OCI-M2 (cell line): ENCODE measurements at regions not wholly inside any gene's neighbourhood (a gene's known extent, or its start where the extent isn't known, plus 50 kb on each side); places are given as distances from the start of the nearest gene placed in this dataset.

Experiments used
- DNase-seq: peaks from one replicate; lab custom pipeline; 2025; ENCODE audit not compliant: unreplicated experiment; lab: John Stamatoyannopoulos, UW

DNA sequence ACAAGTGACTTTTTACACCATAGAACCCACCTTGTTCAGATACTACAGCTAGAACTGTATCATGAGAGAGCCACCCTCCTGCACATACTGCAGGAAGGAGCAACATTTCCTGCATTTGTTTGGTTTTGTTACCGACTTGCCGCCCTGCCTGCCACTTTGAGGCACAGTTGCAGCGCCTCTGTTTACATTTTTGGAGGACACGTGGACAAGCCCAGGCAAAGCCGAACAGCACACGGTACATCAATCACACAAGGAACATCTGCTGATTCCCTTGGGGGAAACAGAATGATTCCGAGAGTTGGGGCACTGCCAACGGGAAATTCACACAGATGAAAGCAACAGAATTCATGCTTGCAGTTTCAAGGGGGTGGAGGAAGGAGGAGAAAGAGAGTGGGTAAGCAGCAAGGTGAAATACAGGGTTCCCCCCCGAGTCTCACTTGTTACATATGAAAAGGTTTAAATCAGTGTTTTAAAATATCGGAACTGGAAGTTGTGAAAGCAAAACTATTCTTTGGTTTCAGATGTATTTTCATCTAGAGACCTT is 110.7 kb downstream of the BTG1 start:
- DNase-seq = no peak

DNA sequence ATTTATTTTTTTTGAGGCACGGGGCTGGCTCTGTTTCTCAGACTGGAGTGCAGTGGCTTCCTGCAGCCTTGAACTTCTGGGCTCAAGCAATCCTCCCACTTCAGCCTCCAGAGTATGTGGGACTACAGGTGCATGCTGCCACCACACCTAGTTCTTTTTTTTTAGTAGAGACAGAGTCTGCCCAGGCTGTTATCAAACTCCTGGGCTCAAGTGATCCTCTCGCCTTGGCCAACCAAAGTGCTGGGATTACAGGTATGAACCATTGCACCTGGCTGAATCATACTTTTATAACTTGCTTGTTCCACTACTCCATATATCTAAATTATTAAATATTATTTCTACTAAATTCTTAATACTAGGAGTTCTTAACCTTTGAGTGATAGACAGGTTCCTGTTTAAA is 111.6 kb downstream of the BTG1 start:
- no peak for DNase-seq

DNA sequence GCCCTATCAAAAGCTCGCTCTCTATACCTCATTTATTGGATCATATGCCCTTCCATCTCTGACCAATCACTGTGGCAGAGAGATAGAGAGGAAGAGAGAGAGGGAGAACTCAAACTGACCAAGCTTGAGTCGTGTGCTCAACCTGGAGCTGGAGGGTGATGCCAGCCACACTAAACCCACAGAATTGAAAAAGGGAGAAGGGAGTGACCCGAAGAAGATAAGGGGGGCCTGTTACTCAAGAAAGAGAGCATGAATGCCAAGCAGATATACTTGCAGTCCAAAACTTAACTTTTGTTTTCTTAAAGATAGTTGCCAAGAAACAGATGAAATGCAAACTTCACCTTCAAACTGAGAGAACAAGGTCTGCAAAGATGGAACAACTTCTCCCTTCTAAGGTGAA is 112.7 kb downstream of the BTG1 start:
- no peak for DNase-seq

DNA sequence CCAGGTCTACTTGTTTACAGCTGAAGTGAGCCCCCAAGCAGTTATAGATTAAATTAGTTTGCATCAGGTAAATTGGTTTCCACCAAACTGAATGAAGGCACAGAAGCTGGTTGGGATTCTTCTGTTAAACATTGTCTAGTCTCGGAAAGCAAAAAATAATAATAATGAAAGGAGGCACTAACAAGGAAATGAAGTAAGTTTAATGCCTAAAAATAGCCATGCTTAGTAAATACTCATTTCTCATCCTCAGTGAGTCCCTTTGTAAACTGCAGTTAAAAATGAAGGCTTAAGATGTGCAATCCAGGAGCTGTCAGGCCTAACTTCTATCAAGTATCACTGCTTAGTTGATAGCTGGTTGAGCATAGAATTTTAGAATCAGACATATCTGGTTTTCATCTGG is 113.5 kb downstream of the BTG1 start:
- DNase-seq = no peak

DNA sequence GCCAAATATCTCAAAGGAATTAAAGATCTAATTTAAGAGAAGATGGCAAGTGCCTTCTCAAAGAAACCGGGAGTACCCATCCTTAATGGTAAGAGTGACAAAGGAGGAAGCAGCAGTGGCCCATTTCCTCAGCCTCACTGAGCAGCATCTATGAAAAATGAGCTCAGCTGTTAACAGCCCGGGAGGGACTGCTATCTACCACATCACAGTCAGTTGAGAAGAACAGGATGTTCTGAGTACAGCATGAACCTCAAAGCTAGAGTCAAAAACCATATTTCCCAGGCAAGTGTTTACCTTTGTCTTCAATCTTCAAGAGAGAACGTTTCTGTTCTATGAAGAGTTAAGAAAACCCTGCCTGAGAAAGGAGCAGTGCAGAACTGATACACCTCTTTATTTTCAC is 115.0 kb downstream of the BTG1 start:
- DNase-seq = no peak

DNA sequence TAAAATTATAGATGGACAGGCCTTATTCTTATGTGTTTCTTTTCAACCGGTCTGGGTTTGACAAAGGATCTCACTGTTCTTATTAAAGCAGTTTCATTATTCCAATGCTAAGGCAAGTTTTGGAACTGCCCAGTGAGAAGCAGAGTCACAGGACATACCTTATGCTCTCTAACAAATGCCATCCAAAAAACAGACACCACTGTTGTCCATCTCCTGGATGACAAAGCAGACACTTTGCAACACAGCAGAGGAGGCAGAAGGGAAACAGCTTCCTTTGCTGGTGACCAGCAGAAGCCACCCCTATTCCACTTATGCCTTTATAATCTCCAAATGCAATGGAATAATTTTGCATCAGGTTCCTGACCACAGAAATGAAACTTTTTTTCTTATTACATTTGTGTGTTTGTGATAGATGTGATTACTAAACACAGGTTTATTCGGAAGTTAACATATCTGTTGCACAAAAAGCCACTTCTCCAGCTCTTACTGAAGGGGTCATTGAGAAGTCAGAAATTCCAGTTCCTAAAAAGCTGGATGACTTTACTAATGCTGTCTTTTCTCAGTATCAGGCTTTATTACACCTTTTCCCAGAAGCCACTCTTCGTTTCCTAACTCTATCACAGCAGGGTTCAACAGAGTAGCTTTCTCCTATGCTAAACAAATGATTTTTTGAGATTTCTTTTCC is 115.6 kb downstream of the BTG1 start:
- no peak for DNase-seq

DNA sequence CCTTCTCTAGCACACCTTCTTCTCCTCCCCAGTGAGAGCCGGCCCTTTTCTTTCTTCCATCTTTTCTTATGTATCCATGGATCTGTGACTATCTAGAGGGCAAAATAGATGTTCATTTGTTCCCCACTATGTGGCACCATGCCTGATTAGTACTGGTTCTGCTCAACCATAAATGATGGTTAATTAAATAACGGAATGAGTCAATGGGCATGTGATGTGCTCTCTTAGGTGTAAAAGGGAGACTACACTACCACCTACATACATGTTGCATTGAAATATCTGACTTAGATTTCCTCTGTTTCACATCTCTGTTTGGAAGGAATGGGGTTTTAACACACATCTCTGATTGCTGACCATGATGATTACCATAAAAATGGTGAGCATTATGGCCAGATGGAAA is 116.5 kb downstream of the BTG1 start:
- no peak for DNase-seq

DNA sequence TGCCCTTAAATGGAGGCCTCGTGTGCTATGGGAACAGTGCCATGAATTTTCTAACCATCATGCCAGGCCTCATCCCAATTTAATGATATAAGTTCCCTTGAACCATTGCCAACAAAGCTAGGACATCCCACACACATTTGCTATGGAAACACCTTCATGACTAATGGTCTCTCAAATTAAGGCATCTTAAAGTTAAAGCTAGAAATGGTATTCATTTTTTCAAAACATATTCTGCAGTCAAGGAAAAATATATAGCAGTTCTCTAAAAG is 117.3 kb downstream of the BTG1 start:
- DNase-seq = no peak

DNA sequence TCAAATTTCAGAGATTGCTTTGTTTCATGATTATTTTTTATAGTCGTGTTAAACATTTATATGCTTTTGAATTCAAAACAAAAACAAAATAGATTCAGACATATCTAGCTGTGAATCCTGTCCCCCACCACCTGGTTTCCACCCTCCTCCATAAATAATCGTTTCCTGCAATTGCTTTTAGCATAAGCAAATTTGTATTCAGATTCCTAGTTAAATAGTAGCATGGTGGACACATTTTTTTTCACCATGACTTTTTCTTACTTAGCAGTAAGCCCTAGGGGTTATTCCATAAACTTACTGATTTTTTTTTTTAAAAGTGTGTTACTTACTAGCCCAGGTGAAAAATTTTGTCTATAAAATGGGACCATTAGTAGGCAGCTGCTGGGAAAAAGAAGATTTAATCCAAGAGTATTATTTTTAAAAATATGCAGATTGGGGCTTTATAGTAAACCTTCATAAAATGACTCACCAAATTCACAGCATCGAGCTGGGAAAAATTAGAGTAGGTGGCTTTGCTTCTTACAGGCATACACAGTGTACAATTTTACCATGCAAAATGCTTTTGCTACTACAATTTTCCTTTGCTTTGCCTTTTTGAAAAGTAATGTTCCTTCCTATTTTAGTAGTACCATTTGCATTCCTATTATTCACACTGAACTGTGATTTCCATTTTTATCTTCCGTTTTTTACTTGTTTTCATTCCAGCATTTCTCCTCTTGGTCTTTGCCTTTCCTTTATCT is 117.8 kb downstream of the BTG1 start:
- no peak for DNase-seq

DNA sequence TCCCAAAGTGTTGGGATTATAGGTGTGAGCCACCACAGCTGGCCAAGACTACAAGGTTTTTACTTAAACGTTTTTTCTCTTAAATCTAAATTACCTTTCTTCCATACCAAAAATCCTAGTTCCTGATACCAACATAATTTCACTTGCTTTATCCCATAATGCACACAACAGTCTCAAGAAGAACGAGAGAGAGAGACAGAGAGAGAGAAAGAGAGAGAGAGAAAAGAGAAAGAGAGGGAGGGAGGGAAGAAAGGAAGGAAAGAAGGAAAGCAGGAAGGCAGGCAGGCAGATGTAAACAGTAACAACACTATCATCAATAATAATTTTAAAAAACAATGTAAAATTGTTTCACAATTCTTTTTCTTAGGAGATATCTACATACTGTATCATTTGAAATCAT is 118.4 kb downstream of the BTG1 start:
- no peak for DNase-seq

DNA sequence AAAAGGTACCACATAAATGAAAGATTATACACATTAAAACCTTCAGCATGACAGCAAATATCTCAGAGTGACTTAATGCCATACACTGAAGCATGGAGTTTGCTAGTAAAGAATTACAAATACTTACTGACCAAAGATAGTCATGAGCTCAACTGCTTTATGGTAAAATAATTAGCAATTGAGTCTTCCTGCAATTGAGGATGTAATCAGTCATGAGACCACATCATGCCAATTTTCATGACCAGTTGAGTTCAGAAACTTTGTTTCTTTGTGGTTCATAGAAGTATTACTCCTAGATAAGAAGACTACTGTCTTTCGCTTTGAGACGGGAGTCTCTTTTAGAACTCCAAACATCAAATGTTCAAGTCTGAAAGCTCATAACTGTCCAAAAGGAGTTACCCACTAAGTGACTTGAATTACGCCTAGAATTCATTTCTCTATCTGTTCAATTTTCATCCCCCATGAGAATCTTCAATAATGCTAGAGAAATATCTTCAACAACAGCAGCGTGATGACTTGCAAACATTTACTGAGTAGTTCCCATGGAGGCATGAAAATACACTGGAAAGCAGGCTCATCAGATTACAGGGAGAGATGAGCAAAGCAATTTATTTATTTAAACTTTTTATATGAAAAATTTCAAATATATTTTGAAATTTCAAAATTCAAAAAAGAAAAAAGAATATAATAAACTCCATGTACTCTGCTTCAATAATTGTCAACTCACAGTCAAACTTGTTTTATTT is 120.0 kb downstream of the BTG1 start:
- no peak for DNase-seq

DNA sequence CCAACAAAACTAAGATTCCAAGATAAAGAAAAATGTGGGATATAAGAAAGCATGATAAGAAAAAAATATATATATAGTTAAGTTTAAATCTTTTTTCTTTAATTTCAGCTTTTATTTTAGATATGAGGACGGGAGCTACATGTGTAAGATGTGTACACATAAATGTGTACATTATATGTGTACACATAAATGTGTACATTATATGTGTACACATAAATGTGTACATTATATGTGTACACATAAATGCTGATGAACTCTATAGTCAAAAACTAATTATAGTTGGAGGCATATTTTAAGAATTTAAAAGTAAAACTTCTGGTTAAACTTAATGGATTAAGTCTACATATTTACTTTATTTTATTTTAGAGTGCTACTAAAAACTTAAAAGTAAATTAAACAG is 123.6 kb downstream of the BTG1 start:
- DNase-seq = no peak

DNA sequence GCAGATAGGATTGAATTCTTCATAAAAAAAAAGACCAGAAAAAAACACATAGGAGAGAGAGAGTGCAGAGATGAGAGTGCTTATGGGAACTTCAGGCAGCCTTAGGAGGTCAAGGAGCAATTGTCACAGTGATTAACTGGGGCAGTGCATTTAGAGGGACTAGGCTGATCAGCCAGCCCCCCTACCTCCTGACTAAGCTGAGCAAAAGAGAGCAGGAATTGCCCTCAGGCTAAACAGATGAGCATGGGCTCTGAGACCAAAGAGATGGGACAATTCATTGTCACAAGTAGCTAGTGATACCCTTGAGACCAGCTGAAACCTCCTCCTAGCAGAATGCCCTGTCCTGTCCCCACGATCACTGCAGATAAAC is 124.0 kb downstream of the BTG1 start:
- no peak for DNase-seq

DNA sequence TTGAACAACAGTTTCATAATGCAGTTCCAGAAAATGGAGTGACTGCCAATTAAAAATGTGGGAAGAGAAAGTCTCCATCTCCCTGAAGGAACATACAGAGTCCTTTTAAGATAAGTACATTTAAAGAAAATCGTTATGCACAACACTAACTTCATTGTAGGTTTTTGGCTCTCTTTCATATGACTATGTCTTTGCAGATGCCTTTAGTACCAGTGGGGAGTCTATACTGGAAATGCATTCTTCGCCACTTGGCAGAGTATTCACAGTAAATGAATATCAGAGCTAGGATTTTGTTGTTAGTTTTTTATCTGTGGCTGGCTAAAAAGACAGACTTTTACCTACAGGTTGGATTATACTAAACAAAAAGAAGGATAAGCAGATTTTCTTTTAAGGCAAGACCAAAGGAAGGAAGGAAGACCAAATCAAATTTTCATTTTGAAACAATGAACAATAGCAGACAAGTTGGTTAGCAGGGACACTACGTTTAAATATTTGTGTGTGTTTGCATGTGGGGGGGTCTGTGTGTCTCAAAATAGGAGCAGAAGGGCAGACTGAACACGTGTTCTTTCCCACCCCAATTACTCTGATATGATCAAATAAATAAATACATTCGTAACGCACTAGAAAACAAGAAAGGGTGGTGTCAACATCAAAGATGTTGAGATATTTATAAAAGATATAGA is 124.5 kb downstream of the BTG1 start:
- no peak for DNase-seq

DNA sequence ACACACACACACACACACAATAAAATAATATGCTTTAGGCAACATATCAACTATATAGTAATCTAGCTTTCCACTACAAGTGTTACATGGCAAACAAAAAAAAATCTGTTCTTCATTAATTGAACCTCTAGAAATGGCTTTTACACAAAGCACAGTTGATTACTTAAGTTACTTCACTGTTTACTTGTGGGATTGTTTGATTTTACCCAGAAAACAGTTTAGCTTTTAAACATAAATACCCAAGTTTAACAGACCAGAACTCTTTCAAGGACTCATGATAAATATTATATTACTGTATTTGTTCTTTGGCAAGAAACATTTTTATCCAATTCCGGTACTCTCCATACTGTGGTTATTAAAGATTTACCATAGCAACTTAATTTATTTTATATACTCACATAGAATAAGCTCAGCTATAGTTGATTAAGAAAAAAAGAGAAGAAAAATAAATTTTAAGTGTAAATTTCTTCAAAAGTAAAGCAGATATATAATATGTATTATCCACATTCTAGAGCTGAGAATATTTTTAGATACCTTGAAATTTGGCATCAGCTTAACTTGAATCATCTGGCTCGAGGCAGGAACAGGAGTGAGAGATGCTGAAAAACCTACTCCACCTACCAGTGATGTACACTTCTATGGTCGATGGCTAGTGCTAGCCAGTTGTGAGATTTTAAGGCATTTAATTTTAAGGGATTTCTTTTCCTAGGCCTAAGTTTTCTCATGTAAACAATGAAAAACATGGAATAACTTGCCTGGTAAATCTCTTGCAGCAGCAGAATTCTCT is 126.0 kb downstream of the BTG1 start:
- no peak for DNase-seq

DNA sequence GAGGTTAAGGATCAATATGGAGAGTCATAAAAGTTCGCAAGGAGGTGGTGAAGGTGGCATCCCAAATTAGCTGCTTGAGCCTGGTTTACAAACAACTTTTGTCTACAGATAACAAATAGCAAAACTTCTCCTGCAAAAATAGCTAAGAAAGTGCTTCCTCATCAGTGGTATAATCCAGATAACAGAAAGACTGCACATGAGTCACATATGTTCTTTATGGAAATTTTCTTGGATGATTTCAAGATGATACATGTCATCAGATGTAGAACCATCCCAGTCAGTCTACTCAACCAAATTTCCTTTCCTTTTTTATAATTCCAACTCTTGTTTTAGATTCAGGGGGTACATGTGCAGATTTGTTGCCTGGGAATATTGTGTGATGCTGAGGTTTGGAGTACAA is 133.0 kb downstream of the BTG1 start:
- DNase-seq = no peak

DNA sequence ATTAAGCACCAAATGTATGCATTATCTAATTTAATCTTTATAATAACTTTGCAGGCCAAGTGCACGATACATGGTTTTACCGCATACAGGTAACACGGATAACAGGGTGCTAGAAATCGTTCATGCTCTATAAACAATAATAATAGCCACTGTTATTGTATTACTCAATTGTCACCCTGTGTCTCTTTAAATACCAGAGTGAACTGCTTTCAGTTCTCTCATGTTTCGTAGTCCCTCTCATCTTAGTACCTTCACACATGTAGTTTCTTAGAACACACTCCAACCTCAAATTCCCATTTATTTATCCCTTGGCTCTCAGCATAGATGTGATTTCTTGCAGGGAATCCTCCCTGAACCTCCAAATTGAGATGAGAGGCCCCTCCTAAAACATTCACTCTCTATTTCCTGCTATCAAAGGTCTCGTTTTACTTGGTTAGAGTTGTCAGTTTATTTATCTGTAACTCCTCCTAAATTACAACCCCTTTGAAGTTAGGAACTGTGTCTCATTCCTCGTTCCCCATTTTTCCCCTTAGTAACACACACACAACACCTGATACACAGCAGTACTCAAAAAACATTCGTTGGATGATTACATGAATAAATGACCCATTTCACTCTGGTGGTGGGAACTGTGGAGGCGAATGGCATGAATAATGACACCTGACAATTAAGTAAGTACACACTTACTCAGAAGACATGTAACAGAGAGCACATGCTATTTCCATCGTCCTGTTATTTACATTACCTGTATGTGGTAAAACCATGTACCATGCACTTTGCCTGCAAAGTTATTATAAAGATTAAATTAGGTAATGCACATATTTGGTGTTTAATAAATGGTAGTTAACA is 134.6 kb downstream of the BTG1 start:
- DNase-seq = no peak

DNA sequence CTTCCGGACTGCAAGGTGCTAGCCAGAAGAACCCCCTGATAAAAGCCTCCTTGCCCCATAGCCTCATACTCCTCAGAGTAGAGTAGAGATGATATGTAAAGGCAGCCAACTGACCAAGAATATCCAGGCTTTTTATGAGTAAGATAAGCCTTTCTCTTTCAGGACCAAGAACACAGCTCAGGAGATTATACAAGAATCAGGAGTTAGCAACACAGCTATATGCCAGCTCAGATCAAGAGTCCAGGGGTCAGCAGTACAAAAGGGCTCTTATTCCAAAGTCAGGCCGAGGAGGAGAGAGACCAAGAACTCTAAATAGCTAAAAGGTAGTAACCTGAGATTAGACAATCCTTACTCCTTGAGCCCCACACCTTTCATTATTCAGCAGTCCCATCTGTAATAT is 135.3 kb downstream of the BTG1 start:
- DNase-seq = no peak

DNA sequence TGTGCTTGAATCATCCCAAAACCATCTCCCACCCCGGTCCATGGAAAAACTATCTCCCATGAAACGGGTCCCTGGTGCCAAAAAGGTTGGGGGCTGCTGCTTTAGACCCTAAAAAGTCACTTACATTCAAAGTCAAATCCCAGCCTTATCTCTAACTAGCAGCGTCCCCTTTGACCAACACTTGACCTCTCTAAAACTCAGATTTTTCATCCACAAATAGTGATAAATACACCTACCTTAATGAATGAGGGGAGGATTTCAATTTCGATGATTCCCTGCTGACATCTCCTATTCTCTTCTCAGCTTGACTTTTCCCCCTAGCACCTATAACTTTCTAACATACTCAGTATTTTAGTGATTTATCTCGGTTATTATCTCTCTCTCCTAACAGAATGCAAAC is 137.3 kb downstream of the BTG1 start:
- no peak for DNase-seq

DNA sequence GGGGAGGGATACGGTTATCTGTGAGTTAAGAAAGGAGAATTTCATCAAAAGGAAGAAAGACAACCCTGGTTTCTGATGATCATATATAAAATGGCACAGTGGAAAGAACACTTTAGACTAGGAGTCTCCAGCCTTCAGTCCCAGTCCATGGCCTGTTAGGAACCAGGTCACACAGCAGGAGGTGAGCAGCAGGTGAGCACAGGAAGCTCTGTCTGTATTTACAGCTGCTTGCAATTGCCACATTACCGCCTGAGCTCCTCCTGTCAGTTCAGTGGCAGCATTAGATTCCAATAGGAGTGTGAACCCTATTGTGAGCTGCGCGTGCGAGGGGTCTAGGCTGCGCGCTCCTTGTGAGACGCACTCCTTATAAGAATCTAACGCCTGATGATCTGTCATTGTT is 137.9 kb downstream of the BTG1 start:
- no peak for DNase-seq
